ENCODE measurements at regions not wholly inside any gene's neighbourhood (a gene's known extent, or its start where the extent isn't known, plus 50 kb on each side); places are given as distances from the start of the nearest gene placed in this dataset.

GRCh38 chr2:55759271-55759921 is 65.8 kb upstream of the PNPT1 start (continued):
- TF ChIP-seq ZNF639 (CRISPR knock-in tag; conservative IDR thresholded peaks at IDR 0.05 in 1 of 2, IDR thresholded peaks at IDR 0.05 in 1 of 2) (no peak), FOXA3 (CRISPR knock-in tag; conservative IDR thresholded peaks at IDR 0.05 in 1 of 2, IDR thresholded peaks at IDR 0.05 in 1 of 2) (no peak), ZNF668 (CRISPR knock-in tag; IDR thresholded peaks at IDR 0.05) (no peak), SIRT6 (IDR thresholded peaks at IDR 0.05; ENCODE audit: low read depth, low read length) (no peak), ZNF507 (tag; conservative IDR thresholded peaks at IDR 0.05) (no peak), NCOA6 (IDR thresholded peaks at IDR 0.05) (no peak), BACH1 (tag; IDR thresholded peaks at IDR 0.05) (no peak), SIN3B (IDR thresholded peaks at IDR 0.05; ENCODE audit: low read depth) (no peak)

GRCh38 chr2:55751966-55752365 is 58.3 kb upstream of the PNPT1 start:
- DNase-seq (ENCODE audit: extremely low read depth in 1 of 4, low spot score in 3 of 4) (no peak), FAIRE-seq (no peak), ATAC-seq (no peak)
- no peaks in the 10 kb centered on the region for H4K20me1 ChIP-seq (replicated peaks; ENCODE audit: control insufficient read depth, insufficient read depth, low read length)
- POLR2A ChIA-PET, result no interaction called here
- no peak overlapping the region for H3K27ac ChIP-seq (ENCODE audit: extremely low read depth, low read depth, low read length)
- H2AFZ ChIP-seq (ENCODE audit: low read depth, low read length), result no peak overlapping the region
- CTCF ChIA-PET (ENCODE audit: low intra/inter-chr PET ratio), result no interaction called here
- H3K79me2 ChIP-seq (ENCODE audit: control insufficient read depth, insufficient read depth, low read length), result no peaks in the 10 kb centered on the region
- WGBS (ENCODE audit: insufficient coverage, low coverage, missing lambda C conversion rate), result 0% methylated on average over 1 of the region's 1 CpG
- H3K9me1 ChIP-seq (ENCODE audit: control insufficient read depth, insufficient read depth, low read length), result no peaks in the 10 kb centered on the region
- H3K9me3 ChIP-seq (replicated peaks; ENCODE audit: control insufficient read depth, insufficient read depth, low read depth, low read length), result no peaks in the 10 kb centered on the region
- no peak overlapping the region for H3K9ac ChIP-seq (ENCODE audit: insufficient read depth in 1 of 2, low read depth in 2 of 2, low read length in 2 of 2)
- H3K36me3 ChIP-seq (ENCODE audit: control insufficient read depth, insufficient read depth, low read length), result no peaks in the 10 kb centered on the region
- no TSS peak for BruUV-seq (replicated peaks)
- H3K27me3 ChIP-seq (ENCODE audit: control insufficient read depth in 2 of 2, insufficient read depth in 2 of 2, low read length in 2 of 2), result no peaks in the 10 kb centered on the region
- no peak overlapping the region for H3K4me2 ChIP-seq (ENCODE audit: insufficient read depth, low read length)
- no peak overlapping the region for H3K4me3 ChIP-seq
- H3K4me1 ChIP-seq (replicated peaks in 1 of 2; ENCODE audit: control insufficient read depth in 2 of 2, insufficient read depth in 2 of 2, low read length in 2 of 2), result no peaks in the 10 kb centered on the region
- TF ChIP-seq POLR3G (IDR thresholded peaks at IDR 0.05; ENCODE audit: extremely low read depth, insufficient read length, insufficient replicate concordance) (no peak), RAD21 (CRISPR knock-in tag; conservative IDR thresholded peaks at IDR 0.05 in 1 of 2, IDR thresholded peaks at IDR 0.05 in 1 of 2) (no peak), CBX5 (IDR thresholded peaks at IDR 0.05; ENCODE audit: borderline replicate concordance, low read depth) (no peak), MED1 (CRISPR knock-in tag; IDR thresholded peaks at IDR 0.05; ENCODE audit: borderline replicate concordance) (no peak), NR0B1 (IDR thresholded peaks at IDR 0.05; ENCODE audit: partially characterized antibody) (no peak), HMG20A (CRISPR knock-in tag; conservative IDR thresholded peaks at IDR 0.05) (no peak), ZNF644 (tag; IDR thresholded peaks at IDR 0.05; ENCODE audit: low read depth) (no peak), HOXB6 (CRISPR knock-in tag; IDR thresholded peaks at IDR 0.05; ENCODE audit: borderline replicate concordance) (no peak), ZNF282 (CRISPR knock-in tag; IDR thresholded peaks at IDR 0.05) (no peak)
- intact Hi-C loops (cut with micrococcal nuclease), result no loop called here
- in situ Hi-C loops (cut with MboI), result no loop called here
